HepG2 (cell line): ENCODE measurements at regions not wholly inside any gene's neighbourhood (a gene's known extent, or its start where the extent isn't known, plus 50 kb on each side); places are given as distances from the start of the nearest gene placed in this dataset.

Source experiments
- ATAC-seq: fragments of 200-7000 bp; cut with Tn5 transposase; 3 replicates; pipeline ENCODE4 v1.9.1; 2020; ENCODE audit warnings: mild to moderate bottlenecking, moderate library complexity
- BruUV-seq: library from RNA; stranded (reverse); fragments of 400-500 nt; replicated peaks from 2 replicates; lab custom pipeline; 2021; lab: Mats Ljungman, UMichigan
- CTCF ChIA-PET: fragments of 300-600 bp; formaldehyde crosslinking; extraction: SDS; loops from one replicate; lab custom pipeline; 2021; ENCODE audit warnings: low total read pairs, inconsistent platforms, low intra/inter-chr PET ratio; lab: Yijun Ruan, JAX
- POLR2A ChIA-PET: fragments of 350-600 bp; sonication (Branson Sonifier 250); formaldehyde crosslinking; loops from one replicate; lab custom pipeline; 2020; ENCODE audit warnings: antibody characterized with exemption, inconsistent platforms; lab: Yijun Ruan, JAX
- DNase-seq: peaks from one replicate; pipeline ENCODE4 v3.0.0-alpha.2; 2015; ENCODE audit warnings: low spot score
- FAIRE-seq: peaks from 3 replicates; lab custom pipeline; 2011; peaks lifted over from hg19 to GRCh38; lab: Jason Lieb, UNC
- H2AFZ ChIP-seq: one replicate; pipeline ENCODE4 v1.6.1; 2011; ENCODE audit warnings: low read length, inconsistent platforms
- H3K27ac ChIP-seq: fragments of 300-600 bp; 3 replicates; pipeline ENCODE4 v1.8.0; 2011; ENCODE audit warnings: mixed run types, mild to moderate bottlenecking, mixed read lengths, low read length, inconsistent platforms; ENCODE audit not compliant: insufficient read depth; ENCODE audit errors: extremely low read length
- H3K27me3 ChIP-seq, 2 experiments: fragments of 200-600 bp in 1 of 2; 2 replicates in 1 of 2; 3 replicates in 1 of 2; pipeline versions ENCODE4 v1.6.0 to v1.8.0; 2011; ENCODE audit warnings: low read length in 2 of 2, mild to moderate bottlenecking in 2 of 2, moderate library complexity in 2 of 2, inconsistent platforms in 1 of 2; ENCODE audit not compliant: insufficient read depth in 2 of 2, control insufficient read depth in 1 of 2
- H3K36me3 ChIP-seq, 2 experiments: fragments of 200-600 bp in 1 of 2; replicated peaks in 1 of 2; 2 replicates in 1 of 2; 3 replicates in 1 of 2; pipeline versions ENCODE4 v1.5.1 to v1.8.0; 2011; ENCODE audit warnings: low read length in 2 of 2, inconsistent platforms in 1 of 2; ENCODE audit not compliant: insufficient read depth in 2 of 2, control insufficient read depth in 1 of 2
- H3K4me1 ChIP-seq: 2 replicates; pipeline ENCODE4 v1.5.1; 2012; ENCODE audit warnings: low read length, inconsistent platforms; ENCODE audit not compliant: insufficient read depth
- H3K4me2 ChIP-seq: 2 replicates; pipeline ENCODE4 v1.6.0; 2011; ENCODE audit warnings: low read depth, low read length, inconsistent platforms
- H3K4me3 ChIP-seq, 3 experiments: fragments of 200-600 bp in 1 of 3; sonication (generic), shearing (Covaris generic) in 1 of 3; replicated peaks in 1 of 3; 2 replicates each; pipeline ENCODE4 v1.5.1; 2011 to 2016; ENCODE audit warnings: low read length in 3 of 3, inconsistent platforms in 2 of 3, low read depth in 2 of 3, mild to moderate bottlenecking in 2 of 3, control low read depth in 1 of 3, mixed read lengths in 1 of 3; ENCODE audit not compliant: insufficient read depth in 1 of 3
- H3K79me2 ChIP-seq: one replicate; pipeline ENCODE4 v1.6.1; 2011; ENCODE audit warnings: low read length, inconsistent platforms; ENCODE audit not compliant: insufficient read depth
- H3K9ac ChIP-seq: 2 replicates; pipeline ENCODE4 v1.6.0; 2011; ENCODE audit warnings: mild to moderate bottlenecking, low read depth, low read length, inconsistent platforms; ENCODE audit not compliant: insufficient read depth
- H3K9me3 ChIP-seq: 2 replicates; pipeline ENCODE4 v1.5.1; 2012; ENCODE audit warnings: mild to moderate bottlenecking, low read length
- H4K20me1 ChIP-seq: 2 replicates; pipeline ENCODE4 v1.6.0; 2011; ENCODE audit warnings: inconsistent platforms, mild to moderate bottlenecking, low read length, moderate library complexity; ENCODE audit not compliant: insufficient read depth
- FOXA1 ChIP-seq, 2 experiments: fragments of 450-650 bp in 1 of 2; sonication (generic) in 1 of 2; formaldehyde crosslinking in 1 of 2; IDR thresholded peaks; 2 replicates each; pipeline versions ENCODE4 v1.4.0 to v1.6.1; 2016 to 2020; ENCODE audit warnings: missing genetic modification reagents in 1 of 2
- NR2F1 ChIP-seq, 2 experiments: fragments of 450-650 bp in 1 of 2; formaldehyde crosslinking in 1 of 2; IDR thresholded peaks; 2 replicates each; pipeline versions ENCODE4 v1.5.0 to v1.6.1; 2016 to 2020; ENCODE audit warnings: mild to moderate bottlenecking in 1 of 2, missing compliant biosample characterization in 1 of 2, missing genetic modification reagents in 1 of 2, moderate library complexity in 1 of 2
- ZNF556 ChIP-seq: sonication (generic); formaldehyde crosslinking; IDR thresholded peaks from 2 replicates; pipeline ENCODE4 v1.4.0; 2020; ENCODE audit warnings: mild to moderate bottlenecking, missing genetic modification reagents, borderline replicate concordance
- WGBS: methylation state at CpG from one replicate; pipeline ENCODE4 v1.1.6; 2017; ENCODE audit warnings: low lambda C conversion rate; 5-methylcytosine and 5-hydroxymethylcytosine counted together
- in situ Hi-C: cut with HindIII; loops from 2 replicates; pipeline ENCODE4 v1.10.0; 2017; ENCODE audit warnings: low pct_unique_long_range_greater_than_20kb; ENCODE audit not compliant: extremely low pct_ligation_motif_present
- intact Hi-C: fragments of 100-400 bp; cut with micrococcal nuclease; formaldehyde crosslinking; loops from one replicate; pipeline ENCODE4 v1.10.0; 2022; ENCODE audit not compliant: unreplicated experiment
- TF ChIP-seq, protein P1 (sequence below): IDR thresholded peaks from 2 replicates; pipeline ENCODE4 v1.6.1; 2012; ENCODE audit warnings: low read depth, low read length, improper control_type of control experiment
- TF ChIP-seq, protein P2 (sequence below): sonication (generic); formaldehyde crosslinking; IDR thresholded peaks from 2 replicates; pipeline ENCODE4 v1.4.0; 2020; ENCODE audit warnings: missing genetic modification reagents
- TF ChIP-seq, protein P3 (sequence below), 2 experiments: fragments of 450-650 bp in 1 of 2; sonication (generic) in 1 of 2; formaldehyde crosslinking; IDR thresholded peaks; 2 replicates each; pipeline versions ENCODE4 v1.5.0 to v1.8.0; 2020 to 2022; ENCODE audit warnings: mild to moderate bottlenecking in 1 of 2, missing genetic modification reagents in 1 of 2

DNA sequence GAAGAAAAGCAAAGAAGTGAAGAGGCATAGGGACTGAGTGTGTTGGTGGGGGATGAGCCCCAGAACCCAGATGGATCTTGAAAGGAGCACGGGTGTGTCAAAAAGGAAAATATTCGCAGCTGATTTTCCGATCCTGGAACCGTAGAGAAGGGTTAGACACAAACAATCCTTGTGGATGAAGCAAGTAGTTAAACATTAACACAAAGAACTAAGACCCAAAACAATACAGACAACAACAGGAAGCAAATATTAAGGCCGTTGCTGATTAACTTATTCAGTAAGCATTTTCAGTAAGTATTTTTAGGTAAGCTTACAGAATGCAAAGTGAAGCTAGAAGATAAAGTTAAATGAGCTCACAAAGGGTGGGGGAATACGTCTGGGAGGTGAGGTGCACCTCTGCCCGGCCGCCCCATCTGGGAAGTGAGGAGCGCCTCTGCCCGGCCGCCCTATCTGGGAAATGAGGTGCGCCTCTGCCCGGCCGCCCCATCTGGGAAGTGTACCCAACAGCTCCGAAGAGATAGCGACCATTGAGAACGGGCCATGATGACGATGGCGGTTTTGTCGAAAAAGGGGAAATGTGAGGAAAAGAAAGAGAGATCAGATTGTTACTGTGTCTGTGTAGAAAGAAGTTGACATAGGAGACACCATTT is 62.8 kb upstream of the PRB2 start:
- no peaks in the 10 kb centered on the region for H3K4me1 ChIP-seq
- TF ChIP-seq FOXA1 (IDR thresholded peaks at IDR 0.05): no peak
- no peak for TF ChIP-seq FOXA1 (CRISPR knock-in tag; IDR thresholded peaks at IDR 0.05)
- no peak for TF ChIP-seq ZNF556
- TF ChIP-seq, protein P1, sequence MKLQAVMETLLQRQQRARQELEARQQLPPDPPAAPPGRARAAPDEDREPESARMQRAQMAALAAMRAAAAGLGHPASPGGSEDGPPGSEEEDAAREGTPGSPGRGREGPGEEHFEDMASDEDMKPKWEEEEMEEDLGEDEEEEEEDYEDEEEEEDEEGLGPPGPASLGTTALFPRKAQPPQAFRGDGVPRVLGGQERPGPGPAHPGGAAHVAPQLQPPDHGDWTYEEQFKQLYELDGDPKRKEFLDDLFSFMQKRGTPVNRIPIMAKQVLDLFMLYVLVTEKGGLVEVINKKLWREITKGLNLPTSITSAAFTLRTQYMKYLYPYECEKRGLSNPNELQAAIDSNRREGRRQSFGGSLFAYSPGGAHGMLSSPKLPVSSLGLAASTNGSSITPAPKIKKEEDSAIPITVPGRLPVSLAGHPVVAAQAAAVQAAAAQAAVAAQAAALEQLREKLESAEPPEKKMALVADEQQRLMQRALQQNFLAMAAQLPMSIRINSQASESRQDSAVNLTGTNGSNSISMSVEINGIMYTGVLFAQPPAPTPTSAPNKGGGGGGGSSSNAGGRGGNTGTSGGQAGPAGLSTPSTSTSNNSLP: no peak
- TF ChIP-seq, protein P2, sequence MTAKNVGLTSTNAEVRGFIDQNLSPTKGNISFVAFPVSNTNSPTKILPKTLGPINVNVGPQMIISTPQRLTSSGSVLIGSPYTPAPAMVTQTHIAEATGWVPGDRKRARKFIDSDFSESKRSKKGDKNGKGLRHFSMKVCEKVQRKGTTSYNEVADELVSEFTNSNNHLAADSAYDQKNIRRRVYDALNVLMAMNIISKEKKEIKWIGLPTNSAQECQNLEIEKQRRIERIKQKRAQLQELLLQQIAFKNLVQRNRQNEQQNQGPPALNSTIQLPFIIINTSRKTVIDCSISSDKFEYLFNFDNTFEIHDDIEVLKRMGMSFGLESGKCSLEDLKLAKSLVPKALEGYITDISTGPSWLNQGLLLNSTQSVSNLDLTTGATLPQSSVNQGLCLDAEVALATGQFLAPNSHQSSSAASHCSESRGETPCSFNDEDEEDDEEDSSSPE (CRISPR knock-in tag): no peak
- no peak for TF ChIP-seq NR2F1 (CRISPR knock-in tag; IDR thresholded peaks at IDR 0.05)
- TF ChIP-seq, protein P3, sequence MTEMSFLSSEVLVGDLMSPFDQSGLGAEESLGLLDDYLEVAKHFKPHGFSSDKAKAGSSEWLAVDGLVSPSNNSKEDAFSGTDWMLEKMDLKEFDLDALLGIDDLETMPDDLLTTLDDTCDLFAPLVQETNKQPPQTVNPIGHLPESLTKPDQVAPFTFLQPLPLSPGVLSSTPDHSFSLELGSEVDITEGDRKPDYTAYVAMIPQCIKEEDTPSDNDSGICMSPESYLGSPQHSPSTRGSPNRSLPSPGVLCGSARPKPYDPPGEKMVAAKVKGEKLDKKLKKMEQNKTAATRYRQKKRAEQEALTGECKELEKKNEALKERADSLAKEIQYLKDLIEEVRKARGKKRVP (CRISPR knock-in tag; IDR thresholded peaks at IDR 0.05): no peak
- ChIA-PET CTCF (no interaction called here), POLR2A (no interaction called here)
- H3K27ac ChIP-seq: no peak overlapping the region
- H3K36me3 ChIP-seq: no peaks in the 10 kb centered on the region
- FAIRE-seq: no peak
- H3K4me2 ChIP-seq: no peak overlapping the region
- no TSS peak for BruUV-seq
- no peak for DNase-seq
- H3K79me2 ChIP-seq: no peaks in the 10 kb centered on the region
- H2AFZ ChIP-seq: no peak overlapping the region
- 64% methylated on average over 20 of the region's 20 CpGs for WGBS
- no peak for ATAC-seq
- H3K27me3 ChIP-seq: peaks cover 0 to 2% of the 10 kb centered on the region in 2 experiments; a peak in 2 of 5 replicates
- no peaks in the 10 kb centered on the region for H3K9me3 ChIP-seq
- no peaks in the 10 kb centered on the region for H4K20me1 ChIP-seq
- in situ Hi-C loops (no loop called here), intact Hi-C loops (no loop called here)
- no peak overlapping the region for H3K9ac ChIP-seq
- no peak overlapping the region for H3K4me3 ChIP-seq
